HG03108 (cell line): ENCODE measurements at regions not wholly inside any gene's neighbourhood (a gene's known extent, or its start where the extent isn't known, plus 50 kb on each side); places are given as distances from the start of the nearest gene placed in this dataset.

Experiments
- ATAC-seq: cut with Tn5 transposase; IDR thresholded peaks from one replicate; pipeline ENCODE4 v1.9.1; 2021; ENCODE audit warnings: moderate library complexity; ENCODE audit not compliant: unreplicated experiment

- no peak for ATAC-seq
Measured at GRCh38 chr5:2220741-2221140, 338.0 kb upstream of the IRX4 start.

DNA sequence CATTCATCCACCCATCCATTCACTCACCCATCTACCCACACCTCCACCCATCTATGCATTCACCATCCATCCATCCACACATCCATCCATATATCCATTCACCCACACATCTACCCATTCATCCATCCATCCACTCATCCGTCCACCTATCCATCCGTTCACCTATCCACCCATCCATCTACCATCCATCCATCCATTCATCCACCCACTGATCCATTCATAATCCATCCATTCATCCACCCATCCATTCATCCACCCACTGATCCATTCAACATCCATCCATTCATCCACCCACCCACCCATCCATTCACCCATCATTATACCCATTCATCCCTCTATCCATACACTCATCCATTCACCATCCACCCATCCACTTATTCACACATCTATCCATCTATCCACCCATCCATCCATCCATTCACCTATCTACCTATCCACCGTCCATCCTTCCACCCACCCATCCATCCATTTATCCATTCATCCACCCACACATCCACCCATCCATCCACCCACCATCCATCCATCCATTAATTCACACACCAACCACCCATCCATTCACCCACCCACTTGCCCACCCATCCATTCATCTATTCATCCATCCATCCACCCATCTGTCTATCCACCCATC lies 336.5 kb upstream of the IRX4 start:
- ATAC-seq, result no peak

DNA sequence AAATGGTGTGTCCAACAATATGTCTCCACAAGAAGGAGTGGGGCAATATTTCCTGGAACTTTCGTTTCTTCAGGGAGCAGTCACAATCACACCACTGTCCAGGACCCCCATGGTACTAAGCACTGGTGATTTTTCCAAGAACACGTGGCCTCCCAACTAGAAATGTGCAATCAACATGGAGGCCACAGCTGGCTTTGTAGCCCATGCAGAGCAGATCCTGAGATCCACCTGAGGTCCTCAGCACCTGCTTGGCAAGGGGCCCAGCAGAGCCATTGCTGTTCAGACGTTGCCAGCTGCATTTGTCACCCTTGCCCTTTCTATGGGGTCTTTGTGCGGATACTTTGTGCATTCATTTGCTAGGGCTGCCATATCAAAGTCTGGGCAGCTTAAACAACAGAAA lies 334.5 kb upstream of the IRX4 start:
- no peak for ATAC-seq

DNA sequence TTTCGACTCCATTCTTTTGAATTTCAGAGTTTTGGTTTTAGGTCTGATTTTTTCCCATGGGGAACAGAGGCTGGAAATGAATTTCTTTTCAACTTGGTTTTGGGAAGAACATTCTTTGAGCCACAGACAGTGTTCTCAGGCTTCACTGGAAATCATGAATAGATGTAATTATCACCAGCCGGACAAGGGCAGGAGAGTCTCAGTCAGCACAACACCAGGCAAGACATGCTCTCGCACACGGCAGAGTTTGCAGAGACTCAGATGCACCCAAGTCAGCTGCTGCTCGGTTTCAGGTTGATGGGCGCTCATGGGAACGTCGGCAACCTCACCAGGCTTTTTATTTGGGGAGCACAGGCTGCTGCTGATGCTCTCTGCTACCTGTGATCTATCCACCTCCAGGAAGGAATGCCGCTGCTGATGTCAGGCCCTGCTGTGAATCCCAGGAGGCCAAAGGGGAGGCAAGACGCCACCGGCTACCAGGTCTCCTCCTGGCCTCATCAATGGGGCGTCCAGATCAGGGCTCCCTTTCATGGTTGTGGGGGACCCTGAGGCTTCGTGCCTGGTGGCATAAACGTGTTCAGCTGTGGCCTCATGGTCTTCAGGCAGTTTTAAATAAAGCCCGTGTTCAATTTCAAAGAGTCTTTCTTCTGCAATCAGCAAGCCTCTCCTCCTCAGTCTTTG lies 332.3 kb upstream of the IRX4 start:
- no peak for ATAC-seq

- ATAC-seq, result no peak
Measured at GRCh38 chr5:2213121-2213730, 330.5 kb upstream of the IRX4 start.

DNA sequence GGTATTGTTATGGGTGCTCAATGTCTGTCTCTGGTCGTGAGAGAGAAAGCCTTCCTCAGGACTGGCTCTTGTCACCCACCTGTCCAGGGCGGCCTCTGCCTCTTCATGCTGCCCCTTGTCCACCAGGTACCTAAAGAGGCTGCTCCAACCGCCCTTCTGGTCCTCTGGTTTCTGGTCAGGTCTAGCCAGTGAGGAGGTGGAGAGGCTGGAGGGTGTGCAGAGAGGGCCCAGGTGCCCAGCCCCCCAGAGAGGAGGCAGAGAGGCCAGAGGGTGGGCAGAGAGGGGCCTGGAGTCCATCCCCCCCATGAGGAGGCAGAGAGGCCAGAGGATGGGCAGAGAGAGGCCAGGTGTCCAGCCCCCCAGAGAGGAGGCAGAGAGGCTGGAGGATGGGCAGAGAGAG lies 329.8 kb upstream of the IRX4 start:
- no peak for ATAC-seq

DNA sequence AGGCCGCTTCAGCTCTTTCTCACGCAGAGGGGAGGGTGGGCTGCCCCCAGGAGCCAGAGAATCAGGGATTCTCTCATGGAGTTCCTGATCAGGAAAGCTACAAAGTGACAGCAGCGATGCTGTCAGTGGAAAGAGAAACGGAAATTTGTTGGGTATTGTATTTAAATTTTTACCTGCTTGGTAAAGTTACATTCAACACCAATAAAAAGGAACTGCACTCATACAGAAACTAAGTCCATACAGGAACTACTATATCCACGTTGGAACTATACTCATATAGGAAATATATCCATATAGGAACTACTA lies 325.5 kb upstream of the IRX4 start:
- no peak for ATAC-seq

GRCh38 chr5:2207416-2208238 lies 324.9 kb upstream of the IRX4 start:
- ATAC-seq, result no peak

DNA sequence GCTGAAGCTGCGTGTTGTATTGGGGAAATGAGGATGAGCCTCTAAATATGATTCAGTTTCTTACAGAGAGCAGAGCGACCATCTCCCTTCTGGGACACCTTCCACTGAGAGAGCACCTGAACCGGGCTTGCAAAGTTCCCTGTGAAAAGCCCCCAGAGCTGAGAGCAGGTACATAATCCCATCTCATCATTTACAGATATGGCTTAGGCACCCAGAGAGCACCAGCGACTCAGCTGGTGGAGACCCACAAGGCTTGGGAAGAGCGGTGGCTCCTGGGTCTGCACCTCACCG lies 324.3 kb upstream of the IRX4 start:
- ATAC-seq, result no peak

- no peak for ATAC-seq
Measured at GRCh38 chr5:2206293-2207108, 323.8 kb upstream of the IRX4 start.

DNA sequence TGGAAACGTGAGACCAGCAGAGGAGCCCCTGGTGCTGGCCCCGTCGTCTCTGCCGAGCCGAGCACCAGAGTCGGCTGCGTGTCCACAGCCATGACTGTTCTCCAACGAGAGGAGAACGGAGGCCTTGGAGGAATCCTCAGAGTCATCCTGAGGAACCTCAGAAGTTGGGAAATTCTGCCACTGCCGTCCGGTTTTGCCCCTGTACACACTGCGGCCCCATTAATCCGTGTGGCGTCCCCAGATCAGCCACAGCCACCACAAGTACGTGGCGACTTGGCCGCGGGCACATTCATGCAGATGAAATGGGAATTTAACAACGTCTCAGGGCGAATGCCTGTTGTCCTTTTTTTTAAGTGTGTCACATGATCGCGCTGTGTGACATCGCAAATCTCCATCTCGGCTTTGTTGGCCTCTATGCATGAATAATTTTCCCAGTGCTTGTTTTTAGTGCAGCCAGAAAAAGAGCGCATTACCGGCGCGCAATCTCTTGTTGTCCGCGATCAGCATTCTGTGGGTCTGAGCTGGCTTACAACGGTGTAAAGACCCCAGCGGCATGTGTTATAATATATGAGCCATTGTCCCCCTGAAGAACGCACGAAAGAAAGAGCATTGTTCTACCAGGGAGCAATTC lies 323.0 kb upstream of the IRX4 start:
- ATAC-seq, result no peak

GRCh38 chr5:2205185-2205585 lies 322.5 kb upstream of the IRX4 start:
- ATAC-seq, result no peak

- no peak for ATAC-seq
Measured at GRCh38 chr5:2204366-2205184, 321.9 kb upstream of the IRX4 start.

- ATAC-seq, result no peak
Measured at GRCh38 chr5:2203774-2204173, 321.0 kb upstream of the IRX4 start.

- no peak for ATAC-seq
Measured at GRCh38 chr5:2201832-2202231, 319.1 kb upstream of the IRX4 start.

GRCh38 chr5:2201421-2201820 lies 318.7 kb upstream of the IRX4 start:
- no peak for ATAC-seq

DNA sequence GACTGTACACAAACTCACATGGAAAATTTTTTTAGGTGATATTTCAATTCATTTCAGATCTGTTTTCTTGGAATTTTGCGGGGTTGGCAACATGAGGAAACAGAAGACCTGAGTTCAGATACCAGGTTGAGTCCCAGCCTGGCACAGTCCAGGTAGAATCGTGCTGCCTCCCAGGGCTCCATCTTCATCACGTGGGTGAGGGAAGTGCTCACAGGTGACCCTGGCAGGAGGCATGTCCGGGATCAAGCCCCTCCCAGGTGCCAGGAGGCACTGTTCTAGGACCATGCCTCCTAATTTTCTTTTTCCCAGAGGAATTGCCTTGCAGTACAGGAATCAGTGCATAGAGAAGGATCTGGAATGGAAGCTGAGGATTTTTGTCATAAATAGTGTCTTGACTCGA lies 318.3 kb upstream of the IRX4 start:
- no peak for ATAC-seq

- no peak for ATAC-seq
Measured at GRCh38 chr5:2200261-2200950, 317.7 kb upstream of the IRX4 start.

DNA sequence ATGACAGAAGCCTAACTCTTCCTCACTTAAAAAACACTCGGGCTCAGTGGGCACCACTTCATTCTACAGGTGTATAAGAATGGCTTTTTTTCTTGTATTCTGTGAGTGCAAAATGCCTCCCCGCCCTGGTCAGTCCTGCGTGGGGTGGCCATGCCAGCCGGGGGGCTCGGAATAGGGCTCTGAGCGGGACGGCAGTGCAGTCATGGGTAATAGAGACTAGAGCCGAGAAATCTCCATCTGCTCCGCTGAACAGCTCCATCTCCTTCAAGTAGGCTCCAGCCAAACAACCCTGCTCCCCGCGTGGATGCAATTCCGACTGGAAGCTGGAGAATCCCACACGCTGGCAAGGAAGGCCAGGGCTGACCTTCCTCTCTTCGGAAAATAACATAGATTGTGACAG lies 317.0 kb upstream of the IRX4 start:
- ATAC-seq, result no peak
